GM21737 (cell line): ENCODE measurements at regions not wholly inside any gene's neighbourhood (a gene's known extent, or its start where the extent isn't known, plus 50 kb on each side); places are given as distances from the start of the nearest gene placed in this dataset.
"Not testable (repeated sequence)": the region's sequence is repeated elsewhere in the genome, so short reads cannot be mapped to it uniquely, and the experiment has no call there.

Source experiments
- ATAC-seq: cut with Tn5 transposase; IDR thresholded peaks from one replicate; pipeline ENCODE4 v1.9.1; 2021; ENCODE audit warnings: mild to moderate bottlenecking, moderate library complexity; ENCODE audit not compliant: unreplicated experiment

DNA sequence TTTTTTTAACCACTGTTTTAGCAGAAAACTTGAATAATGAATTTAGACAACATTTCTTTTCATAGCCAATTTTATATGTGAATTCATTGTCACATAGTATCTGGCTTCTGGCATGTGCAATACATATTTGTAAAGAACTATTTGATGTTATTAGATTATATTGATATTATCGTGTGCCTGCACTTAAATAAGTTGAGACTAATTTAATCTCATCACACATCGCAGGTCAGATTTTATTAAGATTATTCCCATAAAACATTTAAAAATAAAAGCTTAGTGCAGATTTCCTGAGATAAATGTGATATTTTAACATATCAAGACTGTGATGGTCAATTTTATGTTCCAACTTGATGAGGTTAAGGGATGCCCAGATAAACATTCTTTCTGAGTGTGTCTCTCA, 1565.3 kb upstream of the LRRTM3 start:
- no peak for ATAC-seq

DNA sequence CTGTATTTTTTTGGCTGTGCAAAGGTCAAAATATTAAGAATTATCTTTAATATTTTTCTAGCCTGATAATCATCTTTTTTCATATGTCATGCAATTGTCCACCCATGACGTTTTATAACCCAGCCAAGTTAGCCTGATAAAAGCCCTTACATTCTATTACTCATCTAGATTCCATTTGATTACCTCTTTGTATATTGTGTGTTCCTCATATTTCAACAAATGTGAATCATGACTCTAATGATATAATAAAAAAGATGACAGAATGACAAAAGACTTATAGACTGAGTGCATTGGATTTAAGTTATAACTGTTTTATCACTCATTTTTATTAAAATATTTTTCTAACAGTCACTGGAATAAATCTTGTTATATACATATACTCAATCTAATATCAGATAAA, 1560.0 kb upstream of the LRRTM3 start:
- ATAC-seq, result no peak

DNA sequence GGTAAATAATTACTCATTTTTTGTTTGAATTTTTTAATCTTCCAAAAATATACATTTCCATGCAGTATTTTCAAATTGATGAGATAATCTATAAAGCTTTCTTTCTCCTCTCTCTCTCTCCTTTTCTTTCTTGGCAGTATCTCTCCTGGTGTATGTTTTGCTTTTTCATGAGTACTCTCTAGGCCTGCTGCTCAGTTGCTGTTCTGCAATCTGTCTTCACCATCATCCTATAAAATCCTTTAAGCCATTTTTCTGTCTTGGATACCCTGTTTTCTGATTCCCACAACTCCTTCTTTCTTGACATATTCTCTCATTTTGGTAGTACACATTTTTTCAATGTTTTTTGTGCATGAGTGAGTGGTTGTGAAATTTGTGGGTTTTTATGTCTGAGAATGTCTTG, 1558.1 kb upstream of the LRRTM3 start:
- ATAC-seq, result no peak

DNA sequence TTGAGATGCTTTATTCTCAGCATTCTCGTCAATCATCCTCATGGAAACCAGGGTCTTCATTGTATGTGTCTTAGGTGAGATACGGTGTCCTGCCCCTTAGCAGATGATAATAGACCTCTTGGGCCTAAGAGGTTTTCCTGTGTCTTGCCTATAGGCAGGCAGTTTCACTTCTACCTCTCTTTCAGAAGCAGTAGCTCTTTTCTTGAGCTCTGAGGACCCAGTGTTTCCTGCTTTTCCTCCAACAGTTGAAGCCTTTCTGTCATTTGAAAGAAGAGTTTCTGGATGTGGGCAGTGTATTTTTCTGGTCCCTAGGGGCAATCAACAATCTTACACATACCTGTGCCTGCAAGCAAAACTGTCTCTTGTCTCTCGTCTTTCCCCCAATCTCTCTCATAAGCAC, 1550.3 kb upstream of the LRRTM3 start:
- no peak for ATAC-seq

DNA sequence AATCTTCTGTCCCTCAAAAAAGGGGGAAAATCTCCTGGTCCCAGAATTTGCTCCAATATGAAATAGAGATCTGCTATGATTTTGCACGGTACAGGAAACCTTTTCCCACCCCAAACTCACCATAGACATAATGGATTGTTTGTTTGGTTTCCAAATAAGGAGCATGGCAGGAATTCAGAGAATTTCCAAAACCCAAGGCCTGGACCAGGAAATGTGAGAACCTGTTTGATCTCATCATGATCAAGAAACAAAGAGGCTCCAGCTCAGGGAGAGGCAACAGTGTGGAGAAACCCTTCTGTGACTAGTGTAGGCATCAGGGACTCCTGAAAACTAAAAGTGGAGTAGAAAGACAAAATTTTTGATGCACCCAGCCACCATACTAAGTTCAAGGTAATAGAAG, 1548.1 kb upstream of the LRRTM3 start:
- no peak for ATAC-seq

DNA sequence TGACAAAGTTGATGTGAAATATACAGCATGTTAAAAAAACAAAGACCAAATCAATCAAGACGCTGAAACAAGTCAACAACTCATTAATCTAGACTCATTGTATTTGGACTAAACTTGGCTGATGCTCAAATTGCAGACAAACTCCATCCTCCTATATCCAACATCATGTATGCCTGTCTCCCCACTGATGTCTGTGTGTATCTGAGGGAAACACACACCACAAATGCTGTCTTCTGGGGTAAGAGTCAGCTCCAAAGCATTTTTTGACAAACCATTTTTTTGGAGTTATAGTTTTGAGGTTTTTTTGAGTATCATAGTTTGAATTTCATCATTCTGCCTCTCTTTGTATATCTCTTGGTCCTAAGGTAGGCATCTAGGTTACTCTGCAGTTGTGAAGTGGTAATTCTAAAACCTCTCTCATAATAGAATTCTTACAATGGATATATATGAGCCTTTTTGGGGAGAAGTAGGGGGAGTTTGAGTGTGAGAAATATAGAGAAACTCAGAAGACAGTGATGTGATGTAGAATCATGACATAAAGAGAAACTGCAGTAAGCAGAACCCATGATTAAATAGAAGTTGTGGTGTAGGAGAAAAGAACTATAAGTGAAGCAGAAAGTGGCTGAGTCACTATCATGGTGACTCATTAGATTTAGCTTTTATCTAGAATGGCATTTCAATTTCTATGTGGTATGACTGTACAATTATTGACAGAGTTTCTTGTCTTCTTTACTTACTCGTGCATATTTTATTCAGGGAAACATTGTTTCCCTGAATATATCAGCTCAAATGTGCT, 1531.1 kb upstream of the LRRTM3 start:
- no peak for ATAC-seq

DNA sequence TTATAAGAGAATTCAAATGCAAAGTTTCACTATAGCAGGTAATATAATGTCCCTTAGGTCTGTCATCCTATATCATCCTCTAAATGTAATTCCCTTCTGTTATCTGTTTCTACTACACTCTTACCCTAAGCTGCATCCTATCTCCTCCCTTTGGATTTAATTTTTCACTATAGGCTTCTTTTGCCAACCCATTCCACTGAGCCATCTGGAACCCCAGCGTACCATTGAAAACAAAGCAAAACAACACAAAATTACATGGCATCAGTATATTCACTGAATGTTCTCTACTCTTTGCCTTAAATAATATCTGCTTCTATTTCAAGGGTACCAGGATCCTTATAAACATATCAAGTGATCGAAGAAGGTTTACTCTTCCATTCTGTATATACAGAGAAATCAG, 1530.2 kb upstream of the LRRTM3 start:
- ATAC-seq, result no peak

DNA sequence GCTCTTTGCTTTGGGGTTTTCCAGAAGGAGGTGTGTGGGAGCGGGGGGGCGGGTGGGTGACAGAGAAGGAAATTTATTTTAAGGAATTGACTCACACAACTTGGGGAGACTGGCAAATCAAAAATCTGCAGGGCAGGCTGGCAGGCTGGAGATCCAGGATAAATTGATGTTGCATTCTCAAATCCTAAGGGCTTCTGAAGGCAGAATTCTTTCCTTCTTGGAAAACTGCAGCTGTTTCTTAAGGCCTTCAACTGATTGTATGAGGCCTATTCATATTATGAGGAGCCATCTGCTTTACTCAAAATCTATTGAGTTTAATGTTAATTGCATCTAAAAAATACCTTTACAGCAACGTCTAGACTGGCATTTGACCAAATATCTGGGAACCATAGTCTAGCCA, 1528.8 kb upstream of the LRRTM3 start:
- ATAC-seq, result no peak

DNA sequence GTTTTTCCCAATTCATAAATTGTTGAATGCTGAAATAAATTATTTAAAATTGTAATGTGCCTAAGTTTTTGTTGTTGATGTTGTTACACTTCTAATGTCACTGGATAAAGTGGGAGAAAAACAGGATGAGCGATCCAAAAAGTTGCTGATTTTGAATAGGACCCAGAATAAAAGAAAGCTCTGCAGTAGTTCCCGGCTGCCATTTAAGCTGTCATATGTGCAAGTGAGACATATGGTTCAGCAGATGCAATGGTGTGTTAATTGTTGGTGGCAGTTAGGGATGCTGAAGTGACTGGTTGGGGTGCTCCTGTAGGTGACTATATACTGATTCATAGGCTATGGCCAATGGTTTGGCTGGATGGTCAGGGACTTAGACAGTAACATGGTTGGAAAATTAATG, 1517.4 kb upstream of the LRRTM3 start:
- ATAC-seq, result no peak

DNA sequence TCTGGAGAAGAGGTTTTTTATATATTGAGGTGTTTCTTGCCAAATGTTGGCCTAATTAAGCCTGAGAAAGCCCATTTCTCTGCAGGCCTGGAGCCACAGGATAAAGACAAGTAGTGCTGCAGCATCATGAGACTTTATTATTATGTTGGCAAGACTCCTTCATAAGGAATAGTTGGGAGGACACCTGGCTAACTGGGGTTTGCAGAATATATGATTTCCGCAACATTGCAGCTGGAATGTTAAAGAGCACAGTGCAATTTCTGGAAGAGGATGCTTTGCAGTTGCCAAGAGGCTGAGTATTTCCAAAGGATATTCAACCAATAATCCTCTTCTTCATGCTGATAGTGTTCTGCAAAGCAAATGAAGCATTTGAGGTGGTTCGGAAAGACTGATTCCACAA, 1512.8 kb upstream of the LRRTM3 start:
- no peak for ATAC-seq

DNA sequence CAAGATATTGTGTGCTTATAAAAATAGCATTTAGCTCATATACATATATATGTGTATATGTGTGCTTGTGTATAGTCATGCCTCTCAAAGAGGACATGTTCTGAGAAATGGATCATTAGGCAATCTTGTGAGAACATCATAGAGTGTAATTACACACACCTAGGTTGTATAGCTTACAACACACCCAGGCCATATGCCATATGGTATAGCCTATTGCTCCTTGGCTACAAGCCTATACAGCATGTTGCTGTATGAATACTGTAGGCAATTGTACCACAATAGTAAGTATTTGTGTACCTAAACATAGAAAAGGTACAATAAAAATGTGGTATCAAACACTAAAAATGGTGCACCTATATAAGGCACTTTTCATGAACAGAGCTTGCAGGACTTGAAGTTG, 1510.5 kb upstream of the LRRTM3 start:
- ATAC-seq, result no peak

DNA sequence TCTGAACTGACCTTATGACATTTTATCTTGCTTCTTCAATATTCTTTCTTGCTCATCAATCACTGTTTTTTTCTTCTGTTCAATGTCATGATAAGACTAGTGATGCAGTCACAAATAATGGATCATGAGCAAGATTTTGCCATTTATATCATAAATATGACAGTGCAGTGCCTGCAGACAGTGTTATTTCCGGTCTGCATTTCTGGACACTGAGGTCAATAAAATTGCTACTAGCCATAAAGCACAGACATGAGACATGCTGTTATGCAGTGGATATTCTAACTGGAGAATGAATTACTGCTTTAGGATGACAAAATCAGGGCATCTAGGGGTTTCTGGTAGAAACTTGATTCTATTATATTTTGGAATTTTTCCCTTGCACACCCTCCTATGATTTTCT, 1509.7 kb upstream of the LRRTM3 start:
- no peak for ATAC-seq

DNA sequence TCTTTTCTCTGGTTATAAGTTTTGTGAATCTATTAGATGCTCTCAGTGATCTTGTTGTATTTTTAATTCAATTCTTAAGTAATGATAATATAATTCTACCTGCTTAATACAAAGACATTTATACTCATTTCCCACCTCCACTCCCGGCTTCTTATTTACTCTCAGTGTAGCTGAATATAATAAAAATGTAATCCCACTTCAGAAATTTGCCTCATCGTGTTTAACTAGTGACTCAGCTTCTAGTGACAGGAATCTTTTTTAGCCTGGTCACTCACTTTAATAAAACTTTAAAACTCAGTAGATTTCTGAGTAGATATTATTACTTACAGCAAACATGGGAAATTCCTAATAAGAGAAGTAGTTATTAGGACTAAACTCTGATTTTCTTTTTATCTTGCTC, 1506.2 kb upstream of the LRRTM3 start:
- ATAC-seq, result no peak

DNA sequence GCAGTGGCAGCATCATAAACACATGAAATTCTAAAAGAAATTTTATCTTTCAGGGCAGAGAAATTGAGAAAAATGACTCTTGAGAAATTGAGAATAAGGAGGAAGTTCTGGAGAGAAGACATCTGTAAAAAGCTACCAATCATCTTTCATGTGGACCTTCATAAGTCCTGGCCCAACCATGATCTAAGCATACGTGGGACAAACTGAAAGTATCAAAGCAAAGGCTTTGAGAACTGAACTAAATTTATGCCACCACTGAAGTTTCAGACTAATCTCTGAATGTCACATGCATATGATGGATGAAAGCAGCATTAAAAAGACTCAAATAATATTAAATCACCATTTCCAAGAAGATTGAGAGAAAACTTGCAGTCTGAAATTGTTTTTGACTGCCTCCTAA, 1502.8 kb upstream of the LRRTM3 start:
- ATAC-seq, result no peak

DNA sequence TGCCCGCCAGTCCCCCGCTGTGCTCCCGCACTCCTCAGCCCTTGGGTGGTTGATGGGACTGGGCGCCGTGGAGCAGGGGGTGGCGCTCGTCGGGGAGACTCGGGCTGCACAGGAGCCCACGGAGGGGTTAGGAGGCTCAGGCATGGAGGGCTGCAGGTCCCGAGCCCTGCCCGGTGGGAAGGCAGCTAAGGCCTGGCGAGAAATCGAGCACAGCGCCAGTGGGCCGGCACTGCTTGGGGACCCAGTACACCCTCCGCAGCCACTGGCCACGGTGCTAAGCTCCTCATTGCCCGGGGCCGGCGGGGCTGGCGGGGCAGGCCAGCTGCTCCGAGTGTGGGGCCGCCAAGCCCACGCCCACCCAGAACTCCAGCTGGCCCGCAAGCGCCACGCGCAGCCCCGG, 1496.5 kb upstream of the LRRTM3 start:
- not testable (repeated sequence) for ATAC-seq

DNA sequence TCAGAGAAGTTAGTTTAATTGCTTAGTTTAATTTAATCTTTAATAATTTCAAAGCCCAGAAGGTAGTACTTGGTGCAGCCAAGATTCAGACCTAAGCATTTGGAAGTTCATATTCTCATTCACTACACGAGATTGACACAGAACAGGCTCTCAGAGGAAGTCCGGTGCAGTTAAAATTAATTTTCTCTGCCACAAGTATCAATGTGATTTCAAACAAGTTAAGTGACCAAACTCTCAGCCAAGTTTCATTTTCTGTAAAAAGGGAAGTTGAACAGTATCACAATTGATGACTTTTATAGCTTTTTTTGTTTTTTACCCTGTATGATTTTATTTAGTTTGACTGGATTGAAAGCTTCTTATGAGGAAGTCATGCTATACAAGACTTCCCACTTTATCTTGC, 1494.9 kb upstream of the LRRTM3 start:
- no peak for ATAC-seq

DNA sequence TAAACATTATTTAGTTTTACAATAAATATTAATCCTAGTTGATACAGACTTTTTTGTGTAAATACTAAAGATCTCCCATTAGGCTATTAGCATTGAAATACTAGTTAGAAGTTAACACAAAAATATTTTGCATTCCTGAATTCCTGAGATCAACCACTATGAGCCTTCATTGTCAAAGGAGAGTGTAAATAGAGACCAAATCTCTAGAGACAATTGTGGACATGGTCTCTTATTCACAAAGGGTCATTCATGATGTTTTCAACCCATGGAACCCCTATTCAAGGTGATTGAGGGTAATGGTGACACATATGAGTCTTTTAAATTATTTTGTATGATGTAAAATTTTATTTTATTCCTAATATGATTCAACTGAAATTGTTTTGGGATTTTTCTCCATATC, 1454.8 kb upstream of the LRRTM3 start:
- ATAC-seq, result no peak

DNA sequence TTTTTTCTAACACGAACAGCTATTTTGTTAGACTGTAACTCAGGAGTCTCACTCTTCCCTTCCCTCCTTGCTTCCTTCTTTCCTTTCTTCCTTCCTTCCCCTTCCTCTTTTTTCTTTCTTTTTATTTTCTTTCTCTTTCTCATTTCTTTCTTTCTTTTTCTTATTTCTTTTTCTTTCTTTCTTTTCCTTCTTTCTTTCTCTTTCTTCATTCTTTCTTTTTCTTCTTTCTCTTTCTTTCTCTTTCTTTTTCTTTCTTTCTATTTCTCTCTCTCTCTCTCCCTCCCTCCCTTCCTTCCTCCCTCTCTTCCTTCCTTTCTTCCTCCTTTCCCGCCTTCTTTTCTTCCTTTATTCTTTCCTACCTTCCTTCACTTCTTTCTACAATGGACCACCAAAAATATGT, 1443.0 kb upstream of the LRRTM3 start:
- no peak for ATAC-seq

DNA sequence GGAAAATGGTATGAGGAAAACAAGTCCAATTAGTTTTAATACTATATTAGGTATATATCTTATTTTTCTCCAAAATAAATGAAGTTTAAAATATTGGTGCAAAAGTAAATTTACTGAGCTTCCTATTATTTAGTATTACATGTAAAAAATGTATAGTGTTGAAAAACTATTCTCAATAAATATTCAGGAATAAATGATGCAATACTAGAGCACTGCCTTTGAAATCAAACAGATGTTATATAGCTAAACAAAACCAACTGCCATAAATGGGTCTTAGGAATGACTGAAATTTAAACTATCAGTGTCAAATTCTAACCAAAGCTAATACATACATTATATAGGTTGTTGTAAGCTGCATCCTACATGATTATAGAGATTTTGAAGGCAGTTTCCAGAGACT, 1434.0 kb upstream of the LRRTM3 start:
- no peak for ATAC-seq

DNA sequence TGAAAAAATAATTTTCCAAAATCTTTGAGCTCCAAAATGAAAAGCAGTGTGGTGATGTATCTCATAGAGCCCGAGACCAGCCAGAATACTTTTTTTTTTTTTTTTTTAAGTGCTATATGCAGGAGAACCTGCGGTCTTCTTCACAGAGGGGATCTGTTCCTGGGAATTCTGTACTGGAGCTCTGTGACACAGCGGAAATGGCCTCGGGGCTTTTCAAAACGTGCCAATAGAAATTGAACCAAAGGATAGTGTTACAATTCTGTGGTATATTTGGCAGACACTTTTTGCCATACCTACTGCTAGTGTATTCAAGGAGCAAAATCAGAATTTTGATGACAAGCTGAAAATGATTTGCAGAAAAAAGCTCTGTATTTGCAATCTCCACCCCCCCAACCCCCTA, 1429.3 kb upstream of the LRRTM3 start:
- ATAC-seq, result no peak

DNA sequence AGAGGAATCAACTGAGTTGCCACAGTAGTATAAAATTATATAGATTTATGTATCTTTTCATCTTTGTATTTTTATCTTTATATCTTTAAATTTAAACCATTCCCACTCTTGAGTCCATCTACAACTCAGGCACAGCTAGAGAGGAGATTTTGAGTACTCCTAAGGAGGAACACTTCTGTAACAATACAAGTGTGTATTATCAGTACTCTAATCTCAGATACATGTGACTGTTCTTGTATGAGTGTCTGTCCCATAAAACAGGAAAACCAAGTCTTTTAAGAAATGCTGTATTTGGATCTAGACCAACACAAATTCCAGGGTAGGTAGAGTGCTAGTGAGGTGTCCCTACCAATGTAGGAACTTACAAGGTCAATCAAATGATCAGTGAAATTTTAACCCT, 1428.0 kb upstream of the LRRTM3 start:
- no peak for ATAC-seq

DNA sequence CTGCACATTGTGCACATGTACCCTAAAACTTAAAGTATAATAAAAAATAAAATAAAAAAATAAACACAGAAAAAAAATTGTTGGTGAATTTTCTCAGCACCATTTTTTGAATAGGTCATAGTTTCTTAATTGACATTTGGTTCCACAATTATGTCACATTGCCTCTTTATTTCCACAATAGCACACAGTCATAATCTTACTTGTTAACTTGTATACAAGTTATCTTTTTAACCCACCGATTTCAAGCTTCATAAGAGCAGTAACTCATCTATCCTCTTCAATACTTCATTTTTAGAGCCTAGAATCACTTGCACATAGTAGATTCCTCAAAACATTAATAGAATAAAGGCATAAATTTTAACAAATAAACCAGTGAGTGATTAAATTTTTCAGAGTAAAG, 1425.1 kb upstream of the LRRTM3 start:
- ATAC-seq, result no peak

DNA sequence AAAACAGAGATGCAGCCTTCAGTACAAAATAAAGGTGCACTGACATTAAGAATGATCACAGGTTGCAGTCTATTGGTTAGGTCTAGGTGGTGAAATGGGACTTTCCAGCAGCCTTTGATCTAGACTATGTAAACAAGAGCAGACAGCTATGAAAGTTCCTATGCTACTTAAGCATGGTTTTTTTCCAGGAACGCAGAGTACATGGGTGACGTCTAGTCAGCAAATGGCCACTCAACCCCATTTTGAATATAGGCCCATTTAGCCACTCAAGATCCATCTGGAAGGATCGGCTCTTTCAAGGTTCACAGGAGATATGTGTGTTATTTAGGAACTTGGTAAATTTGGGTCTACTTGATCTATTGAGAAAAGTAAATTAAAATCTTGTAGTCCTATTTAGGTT, 1424.6 kb upstream of the LRRTM3 start:
- ATAC-seq, result no peak
